Retinal pigment epithelial cell (primary cell): ENCODE measurements at regions not wholly inside any gene's neighbourhood (a gene's known extent, or its start where the extent isn't known, plus 50 kb on each side); places are given as distances from the start of the nearest gene placed in this dataset.
"Not testable (repeated sequence)": the region's sequence is repeated elsewhere in the genome, so short reads cannot be mapped to it uniquely, and the experiment has no call there.

ENCODE experiments used
- DNase-seq: peaks from one replicate; pipeline ENCODE4 v3.0.0-alpha.2; 2010; ENCODE audit warnings: low read depth
- H3K4me3 ChIP-seq: 2 replicates; pipeline ENCODE4 v1.5.1; 2011; ENCODE audit warnings: mild to moderate bottlenecking, low read length, control low read depth, moderate library complexity
- TF ChIP-seq, protein P1 (sequence below): conservative IDR thresholded peaks from 2 replicates; pipeline ENCODE4 v1.5.1; 2011; ENCODE audit warnings: low read depth, low read length, control low read depth, inconsistent platforms

DNA sequence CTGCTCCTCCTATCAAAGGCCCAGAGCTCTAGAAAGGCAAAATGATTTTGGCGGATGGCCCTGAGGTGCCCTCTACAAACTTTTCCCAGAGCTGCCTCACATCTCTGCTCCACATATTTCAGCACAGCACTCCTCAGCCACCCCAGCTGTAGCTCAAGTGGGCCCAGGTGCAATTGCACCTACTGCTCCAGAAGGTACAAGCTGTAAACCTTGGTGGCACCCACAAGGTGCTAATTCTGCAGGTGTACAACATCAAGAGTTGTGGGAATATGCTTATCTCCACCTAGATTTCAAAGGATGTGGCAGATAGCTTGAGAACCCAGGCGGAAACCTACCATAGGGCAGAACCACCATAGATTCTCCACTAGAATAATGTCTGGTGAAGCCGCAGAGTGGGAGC, 432.2 kb downstream of the TMEM232 start:
- no peak overlapping the region for H3K4me3 ChIP-seq
- DNase-seq: no peak
- TF ChIP-seq, protein P1, sequence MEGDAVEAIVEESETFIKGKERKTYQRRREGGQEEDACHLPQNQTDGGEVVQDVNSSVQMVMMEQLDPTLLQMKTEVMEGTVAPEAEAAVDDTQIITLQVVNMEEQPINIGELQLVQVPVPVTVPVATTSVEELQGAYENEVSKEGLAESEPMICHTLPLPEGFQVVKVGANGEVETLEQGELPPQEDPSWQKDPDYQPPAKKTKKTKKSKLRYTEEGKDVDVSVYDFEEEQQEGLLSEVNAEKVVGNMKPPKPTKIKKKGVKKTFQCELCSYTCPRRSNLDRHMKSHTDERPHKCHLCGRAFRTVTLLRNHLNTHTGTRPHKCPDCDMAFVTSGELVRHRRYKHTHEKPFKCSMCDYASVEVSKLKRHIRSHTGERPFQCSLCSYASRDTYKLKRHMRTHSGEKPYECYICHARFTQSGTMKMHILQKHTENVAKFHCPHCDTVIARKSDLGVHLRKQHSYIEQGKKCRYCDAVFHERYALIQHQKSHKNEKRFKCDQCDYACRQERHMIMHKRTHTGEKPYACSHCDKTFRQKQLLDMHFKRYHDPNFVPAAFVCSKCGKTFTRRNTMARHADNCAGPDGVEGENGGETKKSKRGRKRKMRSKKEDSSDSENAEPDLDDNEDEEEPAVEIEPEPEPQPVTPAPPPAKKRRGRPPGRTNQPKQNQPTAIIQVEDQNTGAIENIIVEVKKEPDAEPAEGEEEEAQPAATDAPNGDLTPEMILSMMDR: no peak

DNA sequence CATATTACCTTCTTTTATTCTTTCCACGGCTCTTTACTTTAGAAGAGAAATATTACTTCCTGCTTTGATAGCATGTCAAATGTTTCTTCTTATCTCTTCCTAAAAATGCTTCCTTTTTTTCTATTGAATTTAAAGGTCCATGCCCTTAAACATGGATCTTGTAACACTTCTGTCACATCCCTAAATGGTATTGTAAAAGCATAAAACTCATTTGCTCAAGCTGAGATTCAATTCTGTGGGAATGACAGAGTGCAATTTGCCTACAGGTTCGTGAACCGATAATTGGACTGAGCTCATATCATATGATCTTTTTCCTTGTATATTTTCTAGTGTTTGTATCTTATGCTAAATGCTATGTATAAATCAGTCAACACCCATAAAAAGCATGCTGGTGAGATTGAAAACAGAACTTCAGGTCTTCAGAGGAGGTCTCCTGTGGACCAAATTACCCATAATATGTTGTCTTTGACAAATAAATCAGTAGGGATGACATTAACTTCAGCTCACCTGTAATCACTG, 429.3 kb downstream of the TMEM232 start:
- no peak overlapping the region for H3K4me3 ChIP-seq
- TF ChIP-seq, protein P1: no peak
- DNase-seq: no peak

DNA sequence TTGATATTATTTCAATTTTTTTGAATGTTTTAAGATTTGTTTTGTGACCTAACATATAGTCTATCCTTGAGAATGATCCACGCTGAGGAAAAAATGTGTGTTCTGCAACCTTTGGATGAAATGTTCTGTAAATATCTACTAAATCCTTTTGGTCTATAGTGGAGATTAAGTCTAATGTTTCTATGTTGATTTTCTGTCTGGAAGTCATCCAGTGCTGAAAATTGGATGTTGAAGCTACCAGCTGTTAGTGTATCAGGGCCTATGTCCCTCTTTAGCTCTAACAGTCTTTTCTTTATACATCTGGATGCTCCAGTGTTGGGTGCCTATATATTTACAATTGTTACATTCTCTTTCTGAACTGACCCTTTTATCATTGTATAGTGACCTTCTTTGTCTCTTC, 422.3 kb downstream of the TMEM232 start:
- H3K4me3 ChIP-seq: no peak overlapping the region
- TF ChIP-seq, protein P1: no peak
- DNase-seq: no peak

DNA sequence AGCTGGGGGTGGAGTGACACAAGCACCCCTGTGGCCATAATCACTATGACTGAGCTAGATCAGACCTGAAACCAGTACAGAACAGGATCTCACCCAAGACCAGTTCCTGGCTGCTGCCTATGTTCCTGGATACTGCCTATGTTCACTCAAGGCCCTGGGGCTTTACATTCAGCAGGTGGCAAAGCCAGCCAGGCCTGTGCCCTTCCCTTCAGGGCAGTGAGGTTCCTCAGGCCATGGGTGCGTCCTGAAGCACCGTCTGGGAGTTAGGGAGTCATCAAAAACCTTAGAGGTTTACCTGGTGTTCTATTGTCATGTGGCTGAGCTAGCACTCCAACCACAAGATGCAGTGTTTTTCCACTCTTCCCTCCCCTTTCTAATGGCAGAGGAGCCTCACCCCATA, 419.8 kb downstream of the TMEM232 start:
- H3K4me3 ChIP-seq: no peak overlapping the region
- DNase-seq: no peak
- TF ChIP-seq, protein P1: no peak

DNA sequence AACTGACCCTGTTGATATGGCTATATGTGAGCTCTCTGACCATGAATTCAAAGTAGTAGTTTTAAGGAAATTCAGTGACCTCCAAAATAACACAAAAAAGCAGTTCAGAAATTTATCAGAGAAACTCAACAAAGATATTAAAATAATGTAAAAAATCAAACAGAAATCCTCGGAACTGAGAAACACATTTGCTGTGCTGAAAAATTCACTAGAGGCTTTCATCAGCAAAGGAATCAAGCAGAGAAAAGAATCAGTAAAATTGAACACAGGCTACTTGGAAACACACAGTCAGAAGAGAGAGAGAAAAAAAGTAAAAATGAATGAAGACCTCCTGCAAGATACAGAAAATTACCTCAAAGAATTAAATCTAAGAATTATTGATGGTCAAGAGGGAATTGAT, 417.2 kb downstream of the TMEM232 start:
- no peak for DNase-seq
- TF ChIP-seq, protein P1: no peak

DNA sequence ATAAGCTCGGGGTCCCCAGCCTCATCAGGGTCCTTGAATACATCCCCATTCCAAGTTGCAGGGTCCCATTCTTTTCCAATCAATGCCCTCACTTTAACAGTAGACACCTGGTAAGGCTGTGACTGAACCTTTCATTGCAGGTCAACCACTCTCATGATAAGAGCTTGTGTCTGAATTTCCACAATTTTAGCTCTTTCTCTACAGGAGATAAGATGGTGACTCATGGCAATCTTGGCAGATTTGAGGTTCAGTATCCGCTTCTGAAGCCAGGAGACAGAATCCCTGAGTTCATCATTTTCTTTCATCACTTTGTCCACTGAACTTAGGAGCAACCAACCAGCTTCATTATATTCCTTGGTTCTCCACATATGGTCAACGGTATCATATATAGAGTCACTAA, 409.9 kb downstream of the TMEM232 start:
- not testable (repeated sequence) for H3K4me3 ChIP-seq

More for the DNA sequence above, 417.2 kb downstream of the TMEM232 start:
- no peak overlapping the region for H3K4me3 ChIP-seq

DNA sequence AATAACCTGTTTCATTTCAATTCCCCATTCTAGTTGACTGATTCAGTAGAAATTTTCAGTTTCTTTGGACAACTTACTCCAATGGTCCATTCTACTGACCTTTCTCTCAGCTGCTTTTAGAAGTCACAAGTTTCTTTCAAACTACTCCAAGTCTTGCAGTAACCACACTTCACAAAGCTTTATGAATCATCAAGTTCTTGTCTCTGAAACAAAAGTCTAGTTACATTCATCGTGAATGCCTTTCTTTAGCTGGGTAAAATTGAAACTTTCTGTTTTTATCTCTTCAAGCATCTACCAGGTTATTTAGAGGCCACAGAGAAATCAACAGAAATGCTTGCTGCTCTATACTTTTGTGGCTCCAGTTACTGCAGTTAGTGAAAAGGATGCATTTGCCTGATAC, 405.4 kb downstream of the TMEM232 start:
- TF ChIP-seq, protein P1: no peak
- H3K4me3 ChIP-seq: no peak overlapping the region
- DNase-seq: peak; percentile 64

More for the DNA sequence above, 409.9 kb downstream of the TMEM232 start:
- not testable (repeated sequence) for DNase-seq

DNA sequence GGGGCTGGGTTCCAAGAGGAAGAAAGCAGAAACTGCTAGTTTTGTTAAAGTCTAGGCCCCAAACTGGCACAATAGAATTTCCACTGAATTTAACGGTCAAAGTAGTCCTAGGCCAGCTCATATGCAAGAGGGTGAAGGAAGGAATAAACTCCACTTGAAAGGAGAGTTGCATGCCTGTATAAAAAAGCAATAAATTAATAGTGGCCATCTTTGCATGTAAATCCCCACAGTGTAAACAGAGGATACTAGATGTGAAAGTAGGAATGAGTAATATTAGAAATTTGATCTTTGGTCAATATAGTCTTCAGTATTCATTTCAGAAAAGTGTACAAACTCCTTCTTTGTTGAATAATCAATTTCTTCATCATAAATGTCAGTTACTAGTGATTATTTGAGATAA, 403.1 kb downstream of the TMEM232 start:
- no peak for DNase-seq
- no peak overlapping the region for H3K4me3 ChIP-seq
- TF ChIP-seq, protein P1: no peak
